ENCODE measurements at regions not wholly inside any gene's neighbourhood (a gene's known extent, or its start where the extent isn't known, plus 50 kb on each side); places are given as distances from the start of the nearest gene placed in this dataset.

DNA sequence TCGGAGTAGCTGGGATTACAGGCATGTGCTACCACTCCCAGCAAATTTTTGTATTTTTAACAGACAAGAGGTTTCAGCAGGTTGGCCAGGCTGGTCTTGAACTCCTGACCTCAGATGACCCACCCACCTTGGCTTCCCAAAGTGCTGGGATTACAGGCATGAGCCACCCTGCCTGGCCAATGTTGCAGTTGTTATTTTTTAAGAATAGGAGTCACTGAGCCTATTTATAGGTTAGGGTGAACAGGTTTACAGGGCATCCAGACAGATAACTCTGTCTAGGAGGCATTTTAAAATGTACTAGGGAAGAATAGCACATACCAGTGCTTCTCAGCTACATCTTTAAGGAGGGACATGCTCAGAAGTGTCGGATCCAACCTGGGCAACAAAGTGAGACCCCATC lies 60.1 kb upstream of the BNC2 start:
- DNase-seq: no peak

DNA sequence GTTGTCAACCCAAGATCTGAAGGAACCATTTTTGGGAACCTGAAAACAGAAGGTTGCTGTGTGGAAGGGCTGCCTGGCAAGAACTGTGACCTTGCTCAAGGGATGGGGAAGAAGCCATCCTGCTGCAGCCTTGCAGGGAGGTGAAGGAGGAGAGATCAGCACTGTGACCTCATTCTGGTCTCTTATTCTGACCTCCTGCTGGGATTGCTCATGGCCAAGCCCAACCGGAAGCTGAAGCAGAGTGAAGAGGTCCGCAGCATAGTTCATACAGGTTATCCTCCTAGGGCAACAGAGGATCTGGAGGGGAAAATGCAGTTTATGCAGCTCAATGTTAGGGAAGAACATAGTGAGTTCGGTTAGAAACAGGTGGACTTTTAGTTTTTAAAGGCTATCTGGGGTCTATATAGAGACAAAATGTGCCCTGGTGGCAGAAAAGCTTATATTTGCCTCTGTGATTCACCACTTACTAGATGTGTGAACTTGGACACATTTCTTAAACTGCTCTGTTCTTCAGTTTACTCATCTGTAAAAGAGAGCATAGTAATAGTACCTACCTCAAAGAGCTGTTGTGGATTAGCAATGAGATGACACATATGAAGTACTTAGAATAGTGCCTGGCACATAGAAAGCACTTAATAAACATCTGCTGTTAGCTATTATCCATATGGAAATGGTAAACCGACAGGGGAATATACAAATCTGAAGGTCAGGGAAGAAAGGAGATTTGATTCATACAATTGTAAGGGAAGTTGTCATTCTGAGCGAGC lies 57.9 kb upstream of the BNC2 start:
- DNase-seq: no peak

DNA sequence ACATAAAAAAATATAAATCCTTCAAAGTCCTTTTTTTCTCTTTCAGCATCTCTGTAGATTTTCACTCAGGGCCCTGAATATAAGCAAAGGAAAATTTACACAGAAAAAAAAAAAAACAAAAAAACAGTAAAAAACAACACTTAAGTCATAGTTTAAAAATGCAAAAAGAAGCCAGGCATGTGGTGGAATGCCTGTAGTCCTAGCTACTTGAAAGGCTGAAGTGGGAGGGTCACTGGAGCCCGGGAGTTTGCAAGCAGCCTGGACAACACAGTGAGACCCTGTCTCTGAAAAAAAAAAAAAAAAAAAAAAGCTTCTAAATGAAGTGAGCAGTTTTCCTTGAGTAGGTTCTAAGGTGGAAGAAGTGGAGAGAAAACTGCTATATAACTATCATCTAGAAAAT lies 55.0 kb upstream of the BNC2 start:
- no peak for DNase-seq

DNA sequence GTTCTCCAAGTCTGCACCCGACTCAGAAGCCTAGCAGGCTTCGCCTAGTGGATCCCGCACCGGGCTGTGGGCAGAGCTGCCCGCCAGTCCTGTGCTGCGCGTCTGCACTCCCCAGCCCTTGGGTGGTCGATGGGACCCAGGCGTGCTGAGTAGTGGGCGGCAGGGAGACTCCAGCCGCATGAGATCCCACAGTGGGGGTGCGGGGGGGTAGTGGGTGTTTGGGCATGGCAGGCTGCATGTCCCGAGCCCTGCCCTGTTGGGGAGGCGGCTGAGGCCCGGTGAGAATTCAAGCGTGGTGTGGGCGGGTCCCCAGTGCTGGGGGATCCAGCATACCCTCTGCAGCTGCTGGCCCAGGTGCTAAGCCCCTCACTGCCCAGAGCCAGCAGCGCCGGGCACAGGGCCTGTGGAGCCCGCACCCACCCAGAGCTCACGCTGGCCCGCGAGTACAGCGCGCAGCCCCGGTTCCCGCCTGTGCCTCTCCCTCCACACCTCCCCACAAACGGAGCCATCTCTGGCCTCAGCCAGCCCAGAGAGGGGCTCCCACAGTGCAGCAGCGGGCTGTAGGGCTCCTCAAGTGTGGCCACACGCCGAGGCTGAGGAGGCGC lies 53.9 kb upstream of the BNC2 start:
- no peak for DNase-seq

DNA sequence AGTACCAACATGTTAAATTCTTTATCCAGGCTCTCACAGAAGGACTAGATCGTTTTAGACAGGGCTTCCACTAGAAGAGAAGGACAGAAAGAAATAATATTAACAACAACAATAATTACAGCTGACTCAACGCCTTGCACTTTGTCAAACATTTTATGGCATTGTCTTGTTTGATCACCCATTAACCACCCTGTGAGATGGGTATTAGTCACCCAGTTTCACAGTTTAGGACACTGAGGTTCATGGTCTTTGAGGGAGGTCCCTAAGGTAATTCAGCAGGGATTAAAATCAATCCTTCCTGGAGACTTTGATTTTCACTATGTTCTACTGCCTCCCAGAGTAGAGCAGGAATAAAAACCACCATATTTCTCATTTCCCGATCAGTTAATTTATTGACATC lies 51.4 kb upstream of the BNC2 start:
- DNase-seq: no peak

Data from MV-4-11 (cell line).